SK-N-SH (cell line): ENCODE measurements at regions not wholly inside any gene's neighbourhood (a gene's known extent, or its start where the extent isn't known, plus 50 kb on each side); places are given as distances from the start of the nearest gene placed in this dataset.

ENCODE experiments used
- ELF1 ChIP-seq: IDR thresholded peaks from 2 replicates; pipeline ENCODE4 v1.4.0; 2012
- EZH2phosphoT487 ChIP-seq: fragments of 200-600 bp; sonication (generic); IDR thresholded peaks from 2 replicates; pipeline ENCODE4 v1.6.1; 2017; ENCODE audit warnings: low read depth, mixed run types, mild to moderate bottlenecking, antibody characterized with exemption, moderate library complexity, borderline replicate concordance
- FOSL2 ChIP-seq: IDR thresholded peaks from 2 replicates; pipeline ENCODE4 v1.4.0; 2012; ENCODE audit warnings: low read depth, mild to moderate bottlenecking, moderate library complexity, borderline replicate concordance
- FOXJ3 ChIP-seq: sonication (generic); formaldehyde crosslinking; IDR thresholded peaks from 2 replicates; pipeline ENCODE4 v1.5.1; 2020; ENCODE audit warnings: mild to moderate bottlenecking, missing genetic modification reagents
- POLR2AphosphoS5 ChIP-seq: IDR thresholded peaks from 2 replicates; pipeline ENCODE4 v1.6.1; 2012; ENCODE audit warnings: low read depth, low read length
- SIN3A ChIP-seq: IDR thresholded peaks from 2 replicates; pipeline ENCODE4 v1.6.1; 2012; ENCODE audit warnings: low read depth, mild to moderate bottlenecking, low read length, moderate library complexity, borderline replicate concordance
- TCF12 ChIP-seq: IDR thresholded peaks from 2 replicates; pipeline ENCODE4 v1.4.0; 2012
- TEAD4 ChIP-seq: IDR thresholded peaks from 2 replicates; pipeline ENCODE4 v1.4.0; 2012; ENCODE audit warnings: mild to moderate bottlenecking, borderline replicate concordance; ENCODE audit not compliant: insufficient read depth
- TF ChIP-seq, protein P1 (sequence below): fragments of 200-600 bp; sonication (generic); IDR thresholded peaks from 2 replicates; pipeline ENCODE4 v1.6.1; 2017; ENCODE audit warnings: antibody characterized with exemption, mild to moderate bottlenecking, moderate library complexity
- TF ChIP-seq, protein P2 (sequence below): IDR thresholded peaks from 2 replicates; pipeline ENCODE4 v1.6.1; 2012; ENCODE audit warnings: mild to moderate bottlenecking, low read depth, low read length, moderate library complexity

DNA sequence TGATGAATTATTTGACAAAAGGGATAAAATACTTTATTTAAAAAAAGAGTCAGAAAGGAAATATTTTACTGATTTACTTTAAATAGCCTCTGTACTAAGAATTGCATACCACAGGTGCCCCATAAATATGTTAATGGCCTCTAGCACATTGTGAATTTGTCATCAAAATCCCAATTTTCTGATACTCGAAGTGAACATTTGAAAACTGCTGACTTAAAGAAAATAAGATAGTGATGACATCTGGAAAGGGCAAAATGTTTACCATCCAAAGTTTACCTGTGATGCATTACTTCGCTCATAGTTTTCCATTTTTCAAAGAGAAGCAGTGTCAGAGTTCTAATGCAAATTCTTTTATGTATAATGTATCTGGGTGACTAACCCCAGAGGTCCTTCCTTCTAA is 455.4 kb downstream of the KLF5 start:
- TF ChIP-seq, protein P1, sequence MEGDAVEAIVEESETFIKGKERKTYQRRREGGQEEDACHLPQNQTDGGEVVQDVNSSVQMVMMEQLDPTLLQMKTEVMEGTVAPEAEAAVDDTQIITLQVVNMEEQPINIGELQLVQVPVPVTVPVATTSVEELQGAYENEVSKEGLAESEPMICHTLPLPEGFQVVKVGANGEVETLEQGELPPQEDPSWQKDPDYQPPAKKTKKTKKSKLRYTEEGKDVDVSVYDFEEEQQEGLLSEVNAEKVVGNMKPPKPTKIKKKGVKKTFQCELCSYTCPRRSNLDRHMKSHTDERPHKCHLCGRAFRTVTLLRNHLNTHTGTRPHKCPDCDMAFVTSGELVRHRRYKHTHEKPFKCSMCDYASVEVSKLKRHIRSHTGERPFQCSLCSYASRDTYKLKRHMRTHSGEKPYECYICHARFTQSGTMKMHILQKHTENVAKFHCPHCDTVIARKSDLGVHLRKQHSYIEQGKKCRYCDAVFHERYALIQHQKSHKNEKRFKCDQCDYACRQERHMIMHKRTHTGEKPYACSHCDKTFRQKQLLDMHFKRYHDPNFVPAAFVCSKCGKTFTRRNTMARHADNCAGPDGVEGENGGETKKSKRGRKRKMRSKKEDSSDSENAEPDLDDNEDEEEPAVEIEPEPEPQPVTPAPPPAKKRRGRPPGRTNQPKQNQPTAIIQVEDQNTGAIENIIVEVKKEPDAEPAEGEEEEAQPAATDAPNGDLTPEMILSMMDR: no peak
- TF ChIP-seq EZH2phosphoT487: no peak
- TF ChIP-seq, protein P2, sequence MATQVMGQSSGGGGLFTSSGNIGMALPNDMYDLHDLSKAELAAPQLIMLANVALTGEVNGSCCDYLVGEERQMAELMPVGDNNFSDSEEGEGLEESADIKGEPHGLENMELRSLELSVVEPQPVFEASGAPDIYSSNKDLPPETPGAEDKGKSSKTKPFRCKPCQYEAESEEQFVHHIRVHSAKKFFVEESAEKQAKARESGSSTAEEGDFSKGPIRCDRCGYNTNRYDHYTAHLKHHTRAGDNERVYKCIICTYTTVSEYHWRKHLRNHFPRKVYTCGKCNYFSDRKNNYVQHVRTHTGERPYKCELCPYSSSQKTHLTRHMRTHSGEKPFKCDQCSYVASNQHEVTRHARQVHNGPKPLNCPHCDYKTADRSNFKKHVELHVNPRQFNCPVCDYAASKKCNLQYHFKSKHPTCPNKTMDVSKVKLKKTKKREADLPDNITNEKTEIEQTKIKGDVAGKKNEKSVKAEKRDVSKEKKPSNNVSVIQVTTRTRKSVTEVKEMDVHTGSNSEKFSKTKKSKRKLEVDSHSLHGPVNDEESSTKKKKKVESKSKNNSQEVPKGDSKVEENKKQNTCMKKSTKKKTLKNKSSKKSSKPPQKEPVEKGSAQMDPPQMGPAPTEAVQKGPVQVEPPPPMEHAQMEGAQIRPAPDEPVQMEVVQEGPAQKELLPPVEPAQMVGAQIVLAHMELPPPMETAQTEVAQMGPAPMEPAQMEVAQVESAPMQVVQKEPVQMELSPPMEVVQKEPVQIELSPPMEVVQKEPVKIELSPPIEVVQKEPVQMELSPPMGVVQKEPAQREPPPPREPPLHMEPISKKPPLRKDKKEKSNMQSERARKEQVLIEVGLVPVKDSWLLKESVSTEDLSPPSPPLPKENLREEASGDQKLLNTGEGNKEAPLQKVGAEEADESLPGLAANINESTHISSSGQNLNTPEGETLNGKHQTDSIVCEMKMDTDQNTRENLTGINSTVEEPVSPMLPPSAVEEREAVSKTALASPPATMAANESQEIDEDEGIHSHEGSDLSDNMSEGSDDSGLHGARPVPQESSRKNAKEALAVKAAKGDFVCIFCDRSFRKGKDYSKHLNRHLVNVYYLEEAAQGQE: no peak
- TF ChIP-seq TEAD4: no peak
- no peak for TF ChIP-seq FOXJ3 (CRISPR knock-in tag)
- no peak for TF ChIP-seq SIN3A
- TF ChIP-seq TCF12: no peak
- no peak for TF ChIP-seq POLR2AphosphoS5
- no peak for TF ChIP-seq ELF1
- no peak for TF ChIP-seq FOSL2
